Activated CD4-positive, alpha-beta T cell treated with anti-CD3 and anti-CD28 coated beads, Interleukin-2, amount 50 U/mL, for 4 hours (primary cell): ENCODE measurements at regions not wholly inside any gene's neighbourhood (a gene's known extent, or its start where the extent isn't known, plus 50 kb on each side); places are given as distances from the start of the nearest gene placed in this dataset.
A peak's percentile ranks its signal among the peaks of the same experiment; 100 is the strongest.

Source experiments
- DNase-seq, 2 experiments: peaks; one replicate each; pipeline ENCODE4 v3.0.0-alpha.2; 2020

- no peak for DNase-seq
These were observed 180.8 kb downstream of the PLPPR4 start for GRCh38 chr1:99445071-99445470.

DNA sequence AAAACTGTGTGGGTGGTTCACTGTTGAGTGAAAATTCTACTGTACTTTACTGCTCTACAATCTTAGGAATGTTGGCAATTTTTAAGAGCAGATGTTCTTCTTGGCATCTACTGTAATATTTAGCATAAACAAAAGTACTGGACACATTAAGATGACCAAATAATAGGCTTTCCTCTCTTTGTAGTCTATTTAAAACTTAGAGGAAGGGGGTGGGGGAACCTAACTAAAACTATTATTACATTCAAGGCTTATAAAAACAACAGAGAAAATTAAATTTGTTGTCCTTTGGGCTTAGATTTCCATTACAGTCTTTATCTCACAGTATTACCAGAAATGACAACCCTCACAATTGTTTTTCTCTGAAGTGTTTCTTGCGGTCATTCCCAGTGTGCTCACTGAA, 181.2 kb downstream of the PLPPR4 start:
- no peak for DNase-seq

DNA sequence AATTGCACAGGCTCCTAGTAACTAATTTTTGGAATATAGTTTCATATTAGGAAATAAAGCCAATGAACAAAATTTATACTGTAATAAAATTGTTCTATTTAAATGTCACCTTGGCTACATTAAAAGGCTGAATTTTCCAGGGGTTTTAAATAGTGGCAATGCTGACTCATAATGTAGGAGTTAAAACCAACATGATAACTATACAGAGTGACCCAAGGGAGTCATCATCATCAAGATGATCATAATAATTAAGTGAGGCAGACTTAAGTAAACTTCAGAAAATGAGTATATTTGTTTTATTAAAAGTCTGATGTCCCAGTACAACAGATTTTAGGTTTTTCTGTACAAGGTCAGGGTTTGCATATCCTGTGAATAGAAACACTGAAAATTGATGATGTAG, 183.4 kb downstream of the PLPPR4 start:
- no peak for DNase-seq

- DNase-seq: no peak
These were observed 190.2 kb upstream of the PALMD start for GRCh38 chr1:99455760-99456159.

DNA sequence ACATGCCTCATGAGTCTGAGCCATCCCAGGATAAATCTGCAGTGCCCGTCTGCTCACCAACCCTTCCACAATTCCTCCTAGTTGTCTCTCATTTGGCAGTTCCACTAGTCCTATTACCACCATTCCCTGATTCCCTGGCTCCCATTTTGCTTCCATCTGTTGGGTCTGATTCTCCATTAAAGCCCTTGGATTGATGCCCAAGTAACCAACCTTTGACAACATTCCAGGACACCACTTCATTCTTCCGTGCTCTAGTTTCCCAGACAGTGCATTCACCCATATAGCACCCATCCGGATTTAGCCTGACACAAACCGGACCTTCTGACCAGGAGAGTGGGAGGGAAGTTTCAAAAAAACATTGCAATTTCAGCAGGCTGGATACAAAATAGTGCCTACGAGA, 189.4 kb upstream of the PALMD start:
- no peak for DNase-seq

GRCh38 chr1:99457381-99458165, 188.3 kb upstream of the PALMD start:
- no peak for DNase-seq

- no peak for DNase-seq
These were observed 184.4 kb upstream of the PALMD start for GRCh38 chr1:99461499-99461898.

DNA sequence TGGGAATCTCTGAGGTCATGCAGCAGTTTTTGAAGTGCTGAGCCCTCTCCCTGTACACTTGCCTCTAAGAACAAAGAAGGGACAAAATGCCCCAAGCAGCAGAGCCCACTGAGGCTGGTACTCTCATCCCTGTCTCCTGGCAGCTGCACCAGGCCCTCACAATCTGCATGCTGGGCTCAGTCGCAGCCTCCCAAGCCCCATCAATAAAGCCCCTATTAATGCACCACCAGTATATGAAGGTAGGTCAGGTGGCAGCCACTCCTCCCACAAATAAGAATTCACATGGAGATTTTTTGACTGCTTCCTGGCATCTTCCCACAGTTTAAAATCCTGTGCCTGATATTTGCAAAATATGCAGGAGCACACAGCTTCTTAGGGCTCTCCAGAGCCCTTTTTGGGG, 181.2 kb upstream of the PALMD start:
- DNase-seq: no peak

GRCh38 chr1:99465176-99465900, 180.6 kb upstream of the PALMD start:
- no peak for DNase-seq

GRCh38 chr1:99467645-99468044, 178.3 kb upstream of the PALMD start:
- DNase-seq: no peak

GRCh38 chr1:99469550-99469971, 176.4 kb upstream of the PALMD start:
- no peak for DNase-seq

- DNase-seq: no peak
These were observed 173.0 kb upstream of the PALMD start for GRCh38 chr1:99472893-99473292.

GRCh38 chr1:99474350-99474893, 171.5 kb upstream of the PALMD start:
- DNase-seq: no peak

- no peak for DNase-seq
These were observed 169.9 kb upstream of the PALMD start for GRCh38 chr1:99476058-99476457.

DNA sequence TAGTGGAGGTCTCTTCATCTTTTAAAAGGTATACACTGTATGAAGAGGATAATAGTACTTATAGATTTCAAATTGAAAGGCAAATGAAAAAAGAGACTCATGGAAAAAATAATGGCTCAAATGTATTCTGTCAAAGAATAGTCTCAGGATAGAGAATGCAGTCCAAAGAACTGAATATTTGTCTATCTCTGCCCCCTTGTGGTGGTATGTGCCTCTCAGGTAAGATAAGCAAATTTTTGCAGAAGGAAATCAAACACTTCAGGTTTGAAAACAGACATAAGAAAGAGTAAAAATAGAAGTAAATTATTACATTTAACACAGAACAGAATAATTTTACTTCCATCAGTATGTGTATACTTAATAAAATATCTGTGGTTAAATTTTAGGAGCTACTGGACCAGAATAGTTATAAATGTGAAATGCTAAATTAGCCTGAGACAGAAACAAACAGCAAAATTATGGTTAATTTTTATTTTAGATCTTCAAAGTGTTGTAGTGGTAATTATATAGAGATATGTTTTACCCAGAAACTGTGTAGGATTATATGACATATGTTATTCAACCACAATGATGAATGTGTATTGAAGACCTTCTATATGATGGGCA, 164.4 kb upstream of the PALMD start:
- peak in 1 of 2 experiments; percentile 2 for DNase-seq

GRCh38 chr1:99482286-99482685, 163.6 kb upstream of the PALMD start:
- DNase-seq: no peak

DNA sequence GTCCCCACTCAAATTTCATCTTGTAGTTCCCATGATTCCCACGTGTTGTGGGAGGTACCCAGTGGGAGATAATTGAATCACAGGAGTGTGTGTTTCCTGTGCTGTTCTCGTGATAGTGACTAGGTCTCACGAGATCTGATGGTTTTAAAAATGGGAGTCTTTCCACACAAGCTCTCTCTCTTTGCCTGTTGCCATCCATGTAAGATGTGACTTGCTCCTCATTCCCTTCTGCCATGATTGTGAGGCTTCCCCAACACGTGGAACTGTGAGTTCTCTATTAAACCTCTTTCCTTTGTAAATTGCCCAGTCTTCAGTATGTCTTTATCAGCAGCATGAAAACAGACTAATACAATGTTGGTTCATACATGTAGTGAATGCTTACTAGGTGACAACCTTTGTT, 163.2 kb upstream of the PALMD start:
- no peak for DNase-seq

GRCh38 chr1:99490031-99490430, 155.9 kb upstream of the PALMD start:
- no peak for DNase-seq

GRCh38 chr1:99496067-99496466, 149.8 kb upstream of the PALMD start:
- no peak for DNase-seq

DNA sequence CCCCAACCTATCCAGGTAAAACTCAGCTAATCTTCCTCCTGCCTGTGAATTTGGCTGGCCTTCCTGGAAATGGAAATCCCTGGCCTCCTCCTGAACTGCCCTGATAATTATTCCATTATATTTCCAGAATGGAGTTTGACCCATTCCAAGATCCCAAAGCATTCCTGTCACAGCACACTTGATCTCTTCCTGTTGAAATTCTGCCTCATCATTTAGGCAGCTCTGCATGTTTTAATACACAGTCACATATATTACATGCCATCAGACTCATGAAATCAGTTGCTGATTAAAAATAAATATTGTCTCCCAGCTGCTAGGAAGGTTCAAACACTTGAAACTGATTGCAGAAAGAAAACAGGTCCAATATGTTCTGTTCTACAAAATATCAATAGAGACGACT, 148.2 kb upstream of the PALMD start:
- DNase-seq: no peak

- DNase-seq: no peak
These were observed 145.4 kb upstream of the PALMD start for GRCh38 chr1:99500541-99500940.

DNA sequence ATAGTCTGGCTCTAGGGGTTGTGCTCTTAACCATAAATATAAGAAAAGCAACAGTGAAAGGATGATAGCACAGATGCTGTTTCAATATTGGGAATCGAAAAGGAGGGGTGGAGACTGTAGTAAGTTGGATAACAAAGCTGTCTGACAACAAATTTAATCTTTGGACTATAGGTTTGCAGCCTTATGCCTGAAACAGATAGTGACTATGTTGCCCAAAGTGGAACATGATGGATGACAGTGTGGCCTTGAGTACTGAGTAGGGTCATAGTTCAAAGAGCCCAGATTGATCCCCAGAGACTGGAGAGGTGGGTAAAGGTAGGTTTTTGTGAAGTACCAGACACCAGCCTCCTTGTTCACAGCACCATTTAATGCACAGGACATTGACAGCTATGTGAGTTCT, 144.0 kb upstream of the PALMD start:
- no peak for DNase-seq

DNA sequence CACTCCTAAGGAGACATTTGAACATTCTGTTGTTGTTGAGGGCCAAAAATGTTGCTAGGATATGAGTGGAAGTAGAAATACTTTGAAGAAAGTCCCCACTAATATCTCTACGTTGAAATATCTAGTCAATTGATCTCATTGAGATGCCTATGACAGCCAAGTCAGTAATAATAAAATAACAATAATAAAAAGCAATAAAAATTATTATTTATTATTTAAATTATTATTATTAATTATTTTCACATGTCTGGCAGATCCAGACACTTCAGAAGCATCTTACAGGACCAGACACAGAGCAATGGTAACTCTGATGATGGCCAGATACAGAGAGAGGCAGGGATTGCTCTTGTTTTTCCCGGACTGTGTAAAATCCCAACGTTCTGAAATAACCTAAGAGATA, 143.5 kb upstream of the PALMD start:
- DNase-seq: no peak

- no peak for DNase-seq
These were observed 142.6 kb upstream of the PALMD start for GRCh38 chr1:99503276-99503747.
